Mucosa of descending colon (tissue), 3 donors: ENCODE measurements at regions not wholly inside any gene's neighbourhood (a gene's known extent, or its start where the extent isn't known, plus 50 kb on each side); places are given as distances from the start of the nearest gene placed in this dataset.
A peak's percentile ranks its signal among the peaks of the same experiment; 100 is the strongest.

Source experiments
- ATAC-seq: fragments of 200-7000 bp; cut with Tn5 transposase; one replicate; pipeline ENCODE4 v1.9.1; 2020; ENCODE audit warnings: mild to moderate bottlenecking, moderate library complexity
- DNase-seq, 3 donors: peaks; one replicate each; pipeline ENCODE4 v3.0.0-alpha.2; 2020
- H3K36me3 ChIP-seq: fragments of 200-600 bp; one replicate; pipeline ENCODE4 v1.8.0; 2021; ENCODE audit warnings: low read depth, mild to moderate bottlenecking
- H3K4me1 ChIP-seq: fragments of 200-600 bp; one replicate; pipeline ENCODE4 v1.8.0; 2021; ENCODE audit warnings: low read depth, mild to moderate bottlenecking
- H3K4me3 ChIP-seq: fragments of 200-600 bp; one replicate; pipeline ENCODE4 v1.8.0; 2021; ENCODE audit warnings: mild to moderate bottlenecking
- H3K9me3 ChIP-seq: fragments of 200-600 bp; one replicate; pipeline ENCODE4 v1.8.0; 2021; ENCODE audit warnings: mild to moderate bottlenecking
- CTCF ChIP-seq: fragments of 200-600 bp; IDR thresholded peaks from one replicate; pipeline ENCODE4 v1.8.0; 2022; ENCODE audit warnings: antibody characterized with exemption, mild to moderate bottlenecking
- intact Hi-C, 2 donors: fragments of 100-400 bp; cut with DNase I in 1 of 2; cut with micrococcal nuclease in 1 of 2; formaldehyde crosslinking; loops; one replicate each; pipeline versions ENCODE4 v1.11.0 to v1.11.1; 2022; cut with DNase I, micrococcal nuclease
- donor health status: DM: no; HTN: no; CAD: no; lungs with moderate emphysema.
- donor health status: DM: no; HTN: no; CAD: no.
- donor health status: DM: no; HTN: yes; CAD: no.

- no peak for TF ChIP-seq CTCF
- Histone ChIP-seq H3K4me1 (no peaks in the 10 kb centered on the region), H3K9me3 (no peaks in the 10 kb centered on the region), H3K36me3 (no peaks in the 10 kb centered on the region), H3K4me3 (no peak overlapping the region)
- DNase-seq (no peak), ATAC-seq (peak; percentile 52)
- intact Hi-C loops, result no loop called here
These were observed 113.1 kb upstream of the HSD17B12 start for GRCh38 chr11:43567396-43567975.

DNA sequence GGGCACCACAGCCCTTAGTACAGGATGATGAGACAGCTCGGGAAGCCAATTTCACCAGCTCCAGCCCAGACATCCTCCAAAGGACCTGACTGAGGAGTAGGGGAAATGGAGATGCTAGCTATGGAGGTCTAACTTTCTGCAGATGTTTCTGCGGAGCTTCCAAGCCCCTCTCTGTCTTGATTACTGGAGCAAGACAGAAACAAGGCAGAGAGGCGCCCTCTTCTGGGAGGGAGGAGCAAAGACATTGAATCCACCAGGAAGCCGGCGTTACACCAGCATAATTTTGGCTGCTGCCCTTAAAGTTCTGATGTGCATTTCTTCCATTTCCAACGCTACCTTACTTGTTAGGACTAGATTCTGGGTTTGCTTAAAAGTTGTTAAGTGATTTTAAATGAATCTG lies 107.3 kb upstream of the HSD17B12 start:
- DNase-seq (peak in 1 of 3 donors; percentile 12), ATAC-seq (no peak)
- no peaks in the 10 kb centered on the region for H3K9me3 ChIP-seq
- peaks cover 10% of the 10 kb centered on the region for H3K4me1 ChIP-seq
- intact Hi-C loops, result no loop called here
- H3K36me3 ChIP-seq, result no peaks in the 10 kb centered on the region
- TF ChIP-seq CTCF, result no peak
- no peak overlapping the region for H3K4me3 ChIP-seq

- ATAC-seq (no peak), DNase-seq (no peak)
- intact Hi-C loops, result no loop called here
- Histone ChIP-seq H3K36me3 (no peaks in the 10 kb centered on the region), H3K4me1 (peaks cover 12% of the 10 kb centered on the region), H3K9me3 (no peaks in the 10 kb centered on the region), H3K4me3 (no peak overlapping the region)
- TF ChIP-seq CTCF, result no peak
These were observed 106.7 kb upstream of the HSD17B12 start for GRCh38 chr11:43573873-43574272.

GRCh38 chr11:43574411-43574810 lies 106.1 kb upstream of the HSD17B12 start:
- TF ChIP-seq CTCF, result no peak
- ATAC-seq (no peak), DNase-seq (no peak)
- no peak overlapping the region for H3K4me3 ChIP-seq
- intact Hi-C loops, result no loop called here
- no peaks in the 10 kb centered on the region for H3K36me3 ChIP-seq
- H3K9me3 ChIP-seq, result no peaks in the 10 kb centered on the region
- peaks cover 17% of the 10 kb centered on the region for H3K4me1 ChIP-seq

- DNase-seq (no peak), ATAC-seq (peak; percentile 29)
- Histone ChIP-seq H3K4me3 (no peak overlapping the region), H3K4me1 (peaks cover 18% of the 10 kb centered on the region), H3K36me3 (no peaks in the 10 kb centered on the region), H3K9me3 (no peaks in the 10 kb centered on the region)
- no peak for TF ChIP-seq CTCF
- intact Hi-C loops, result no loop called here
These were observed 105.3 kb upstream of the HSD17B12 start for GRCh38 chr11:43574949-43575912.
